NCI-H1694 treated with DMSO at 0.1 percent for 48 hours (cell line): ENCODE measurements at regions not wholly inside any gene's neighbourhood (a gene's known extent, or its start where the extent isn't known, plus 50 kb on each side); places are given as distances from the start of the nearest gene placed in this dataset.
"Not testable (repeated sequence)": the region's sequence is repeated elsewhere in the genome, so short reads cannot be mapped to it uniquely, and the experiment has no call there.

Experiments
- DNase-seq: peaks from one replicate; lab custom pipeline; 2025; lab: John Stamatoyannopoulos, UW

- DNase-seq: no peak
These were observed 884.5 kb upstream of the EPHA5 start for GRCh38 chr4:66554826-66555225.

- DNase-seq: not testable (repeated sequence)
These were observed 875.0 kb upstream of the EPHA5 start for GRCh38 chr4:66545301-66545700.

- DNase-seq: no peak
These were observed 874.0 kb upstream of the EPHA5 start for GRCh38 chr4:66544281-66544680.

- DNase-seq: no peak
These were observed 869.5 kb upstream of the EPHA5 start for GRCh38 chr4:66539745-66540144.

- DNase-seq: no peak
These were observed 854.5 kb upstream of the EPHA5 start for GRCh38 chr4:66524781-66525180.

- DNase-seq: no peak
These were observed 852.0 kb upstream of the EPHA5 start for GRCh38 chr4:66522244-66522643.

GRCh38 chr4:66516940-66517339 is 846.7 kb upstream of the EPHA5 start:
- DNase-seq: no peak

GRCh38 chr4:66506985-66507384 is 836.7 kb upstream of the EPHA5 start:
- DNase-seq: no peak

- DNase-seq: no peak
These were observed 831.7 kb upstream of the EPHA5 start for GRCh38 chr4:66501997-66502396.

- no peak for DNase-seq
These were observed 820.4 kb upstream of the EPHA5 start for GRCh38 chr4:66490729-66491128.

GRCh38 chr4:66489783-66490452 is 819.6 kb upstream of the EPHA5 start:
- no peak for DNase-seq

- DNase-seq: no peak
These were observed 819.1 kb upstream of the EPHA5 start for GRCh38 chr4:66489370-66489769.

- DNase-seq: no peak
These were observed 815.8 kb upstream of the EPHA5 start for GRCh38 chr4:66486068-66486467.

- DNase-seq: no peak
These were observed 811.9 kb upstream of the EPHA5 start for GRCh38 chr4:66482186-66482585.

GRCh38 chr4:66475596-66475995 is 805.3 kb upstream of the EPHA5 start:
- DNase-seq: no peak

- DNase-seq: no peak
These were observed 794.8 kb upstream of the EPHA5 start for GRCh38 chr4:66465111-66465510.

GRCh38 chr4:66462890-66463289 is 792.6 kb upstream of the EPHA5 start:
- DNase-seq: not testable (repeated sequence)

GRCh38 chr4:66451741-66452140 is 781.5 kb upstream of the EPHA5 start:
- DNase-seq: no peak

- DNase-seq: no peak
These were observed 772.7 kb upstream of the EPHA5 start for GRCh38 chr4:66443008-66443407.

- no peak for DNase-seq
These were observed 769.2 kb upstream of the EPHA5 start for GRCh38 chr4:66439508-66439907.

GRCh38 chr4:66433706-66434105 is 763.4 kb upstream of the EPHA5 start:
- DNase-seq: no peak

- DNase-seq: no peak
These were observed 760.6 kb upstream of the EPHA5 start for GRCh38 chr4:66430856-66431255.

GRCh38 chr4:66429276-66429675 is 759.0 kb upstream of the EPHA5 start:
- no peak for DNase-seq

- no peak for DNase-seq
These were observed 746.1 kb upstream of the EPHA5 start for GRCh38 chr4:66416425-66416824.

GRCh38 chr4:66404141-66404540 is 733.9 kb upstream of the EPHA5 start:
- no peak for DNase-seq
